ENCODE measurements at regions not wholly inside any gene's neighbourhood (a gene's known extent, or its start where the extent isn't known, plus 50 kb on each side); places are given as distances from the start of the nearest gene placed in this dataset.

- TF ChIP-seq CTCF (IDR thresholded peaks at IDR 0.05) (no peak), POLR2AphosphoS5 (IDR thresholded peaks at IDR 0.05; ENCODE audit: insufficient read depth in 1 of 2, low read depth in 1 of 2) (no peak), POLR2A (IDR thresholded peaks at IDR 0.05) (no peak)
Observed at GRCh38 chr9:107983762-107984161, 494.2 kb upstream of the KLF4 start.

Measured in vagina (tissue), 2 donors.